ENCODE measurements at regions not wholly inside any gene's neighbourhood (a gene's known extent, or its start where the extent isn't known, plus 50 kb on each side); places are given as distances from the start of the nearest gene placed in this dataset.
A peak's percentile ranks its signal among the peaks of the same experiment; 100 is the strongest.

- no peaks in the 10 kb centered on the region for H3K27me3 ChIP-seq (ENCODE audit: low read length)
- no peak overlapping the region for H3K4me3 ChIP-seq (ENCODE audit: low read length)
- ATAC-seq = no peak
- no peaks in the 10 kb centered on the region for H3K9me3 ChIP-seq (ENCODE audit: low read length)
- ChIA-PET POLR2A (ENCODE audit: unreplicated experiment) (no interaction called here), CTCF (no interaction called here)
- H3K9me2 ChIP-seq (replicated peaks; ENCODE audit: low read length) = no peaks in the 10 kb centered on the region
- H3K4me1 ChIP-seq (ENCODE audit: insufficient read depth, low read length) = peaks cover 31% of the 10 kb centered on the region
- no peaks in the 10 kb centered on the region for H3K79me2 ChIP-seq (ENCODE audit: low read length)
- no peaks in the 10 kb centered on the region for H4K20me1 ChIP-seq (ENCODE audit: low read length)
- no TSS peak for BruUV-seq (replicated peaks)
- no peak overlapping the region for H3K9ac ChIP-seq (ENCODE audit: low read length)
- no peak overlapping the region for H3K27ac ChIP-seq (ENCODE audit: low read length)
- DNase-seq = no peak
- TF ChIP-seq, protein P1, sequence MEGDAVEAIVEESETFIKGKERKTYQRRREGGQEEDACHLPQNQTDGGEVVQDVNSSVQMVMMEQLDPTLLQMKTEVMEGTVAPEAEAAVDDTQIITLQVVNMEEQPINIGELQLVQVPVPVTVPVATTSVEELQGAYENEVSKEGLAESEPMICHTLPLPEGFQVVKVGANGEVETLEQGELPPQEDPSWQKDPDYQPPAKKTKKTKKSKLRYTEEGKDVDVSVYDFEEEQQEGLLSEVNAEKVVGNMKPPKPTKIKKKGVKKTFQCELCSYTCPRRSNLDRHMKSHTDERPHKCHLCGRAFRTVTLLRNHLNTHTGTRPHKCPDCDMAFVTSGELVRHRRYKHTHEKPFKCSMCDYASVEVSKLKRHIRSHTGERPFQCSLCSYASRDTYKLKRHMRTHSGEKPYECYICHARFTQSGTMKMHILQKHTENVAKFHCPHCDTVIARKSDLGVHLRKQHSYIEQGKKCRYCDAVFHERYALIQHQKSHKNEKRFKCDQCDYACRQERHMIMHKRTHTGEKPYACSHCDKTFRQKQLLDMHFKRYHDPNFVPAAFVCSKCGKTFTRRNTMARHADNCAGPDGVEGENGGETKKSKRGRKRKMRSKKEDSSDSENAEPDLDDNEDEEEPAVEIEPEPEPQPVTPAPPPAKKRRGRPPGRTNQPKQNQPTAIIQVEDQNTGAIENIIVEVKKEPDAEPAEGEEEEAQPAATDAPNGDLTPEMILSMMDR (conservative IDR thresholded peaks at IDR 0.05; ENCODE audit: low read depth, low read length) = no peak
- TF ChIP-seq EZH2phosphoT487 (IDR thresholded peaks at IDR 0.05; ENCODE audit: borderline replicate concordance, low read length) (no peak), EZH2 (IDR thresholded peaks at IDR 0.05; ENCODE audit: low read length, unreplicated experiment) (no peak)
- H3F3A ChIP-seq (ENCODE audit: low read length, unreplicated experiment) = peaks cover 2% of the 10 kb centered on the region
- no peaks in the 10 kb centered on the region for H3K36me3 ChIP-seq (ENCODE audit: low read depth, low read length)
- no peak overlapping the region for H3K4me2 ChIP-seq (ENCODE audit: low read length)
- H2AFZ ChIP-seq (ENCODE audit: low read length) = no peak overlapping the region
- intact Hi-C loops (cut with micrococcal nuclease) = no loop called here
Measured at GRCh38 chr7:136033413-136034031, 56.4 kb upstream of the MTPN start.

DNA sequence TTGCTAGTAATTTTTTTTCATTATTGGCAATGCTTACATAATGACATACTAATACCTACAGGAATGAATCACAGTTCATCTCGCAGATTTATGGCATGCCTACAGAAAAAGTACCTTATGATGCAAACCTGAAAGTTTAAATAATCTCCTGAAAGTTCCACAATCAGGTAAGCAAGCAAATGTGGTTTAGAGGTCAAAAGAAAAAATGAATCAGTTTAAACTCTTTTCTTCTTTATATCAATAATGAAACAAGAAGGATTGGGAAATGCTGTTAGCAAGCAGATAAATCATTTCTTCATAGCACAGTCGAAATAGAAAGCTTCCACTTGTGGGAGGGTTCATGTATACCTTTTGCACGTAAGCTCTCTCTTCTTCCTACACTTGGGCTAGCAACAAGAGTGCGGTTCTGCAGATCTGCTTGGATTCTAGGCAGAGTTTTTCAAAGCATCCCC lies 53.7 kb upstream of the MTPN start:
- peak overlapping the region; percentile 46 for H3K4me2 ChIP-seq (ENCODE audit: low read length)
- ChIA-PET POLR2A (ENCODE audit: unreplicated experiment) (no interaction called here), CTCF (no interaction called here)
- H3K27ac ChIP-seq (ENCODE audit: low read length) = peak overlapping the region; percentile 59
- no peak overlapping the region for H3K4me3 ChIP-seq (ENCODE audit: low read length)
- H3K9me2 ChIP-seq (replicated peaks; ENCODE audit: low read length) = no peaks in the 10 kb centered on the region
- intact Hi-C loops (cut with micrococcal nuclease) = no loop called here
- TF ChIP-seq EZH2 (IDR thresholded peaks at IDR 0.05; ENCODE audit: low read length, unreplicated experiment) (no peak), EZH2phosphoT487 (IDR thresholded peaks at IDR 0.05; ENCODE audit: borderline replicate concordance, low read length) (no peak)
- no peaks in the 10 kb centered on the region for H4K20me1 ChIP-seq (ENCODE audit: low read length)
- ATAC-seq (peak; percentile 66), DNase-seq (peak; percentile 77)
- H3K27me3 ChIP-seq (ENCODE audit: low read length) = 0 out of 2 replicates have a peak, but pooled peaks cover 6% of the 10 kb centered on the region
- H3K79me2 ChIP-seq (ENCODE audit: low read length) = no peaks in the 10 kb centered on the region
- no peaks in the 10 kb centered on the region for H3K36me3 ChIP-seq (ENCODE audit: low read depth, low read length)
- H2AFZ ChIP-seq (ENCODE audit: low read length) = no peak overlapping the region
- no TSS peak for BruUV-seq (replicated peaks)
- H3F3A ChIP-seq (ENCODE audit: low read length, unreplicated experiment) = peaks cover 2% of the 10 kb centered on the region
- peaks cover 20% of the 10 kb centered on the region for H3K4me1 ChIP-seq (ENCODE audit: insufficient read depth, low read length)
- no peak overlapping the region; the same call in 1 of the 2 replicates for H3K9ac ChIP-seq (ENCODE audit: low read length)
- no peaks in the 10 kb centered on the region for H3K9me3 ChIP-seq (ENCODE audit: low read length)

DNA sequence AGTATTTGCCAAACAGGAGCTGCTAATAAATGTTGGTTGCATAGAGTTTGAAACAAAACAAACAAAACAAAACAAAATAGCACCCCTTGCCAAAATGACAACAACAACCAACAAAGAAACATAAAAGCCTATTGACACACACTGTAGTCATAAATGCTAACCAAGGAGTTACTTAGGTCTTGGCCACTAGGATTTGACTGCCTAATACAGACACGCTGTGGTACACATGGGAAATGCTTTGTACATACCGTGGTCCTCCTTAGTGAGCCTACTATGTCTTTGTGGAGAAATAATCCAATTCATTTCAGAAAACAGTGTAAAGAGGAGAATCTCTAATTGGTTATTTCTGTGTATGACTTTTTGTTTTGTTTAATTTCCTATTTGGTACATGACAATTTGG lies 53.2 kb upstream of the MTPN start:
- H3F3A ChIP-seq (ENCODE audit: low read length, unreplicated experiment) = peaks cover 2% of the 10 kb centered on the region
- no peak overlapping the region for H3K9ac ChIP-seq (ENCODE audit: low read length)
- no peak overlapping the region for H3K4me3 ChIP-seq (ENCODE audit: low read length)
- POLR2A ChIA-PET (ENCODE audit: unreplicated experiment) = no interaction called here
- no peaks in the 10 kb centered on the region for H3K9me3 ChIP-seq (ENCODE audit: low read length)
- peaks cover 18% of the 10 kb centered on the region for H3K4me1 ChIP-seq (ENCODE audit: insufficient read depth, low read length)
- CTCF ChIA-PET = no interaction called here
- no peaks in the 10 kb centered on the region for H4K20me1 ChIP-seq (ENCODE audit: low read length)
- H3K79me2 ChIP-seq (ENCODE audit: low read length) = no peaks in the 10 kb centered on the region
- peak; percentile 73 for ATAC-seq
- intact Hi-C loops (cut with micrococcal nuclease) = no loop called here
- TF ChIP-seq EZH2 (IDR thresholded peaks at IDR 0.05; ENCODE audit: low read length, unreplicated experiment) (no peak), EZH2phosphoT487 (IDR thresholded peaks at IDR 0.05; ENCODE audit: borderline replicate concordance, low read length) (no peak)
- TF ChIP-seq, protein P1 (conservative IDR thresholded peaks at IDR 0.05; ENCODE audit: low read depth, low read length) = no peak
- no peaks in the 10 kb centered on the region for H3K9me2 ChIP-seq (replicated peaks; ENCODE audit: low read length)
- peak overlapping the region; percentile 39 for H3K4me2 ChIP-seq (ENCODE audit: low read length)
- DNase-seq = peak; percentile 46
- no TSS peak for BruUV-seq (replicated peaks)
- no peaks in the 10 kb centered on the region for H3K36me3 ChIP-seq (ENCODE audit: low read depth, low read length)
- H3K27ac ChIP-seq (ENCODE audit: low read length) = peak overlapping the region; percentile 81
- 0 out of 2 replicates have a peak, but pooled peaks cover 6% of the 10 kb centered on the region for H3K27me3 ChIP-seq (ENCODE audit: low read length)
- H2AFZ ChIP-seq (ENCODE audit: low read length) = no peak overlapping the region
